Lower leg skin (tissue), 3 donors: ENCODE measurements at regions not wholly inside any gene's neighbourhood (a gene's known extent, or its start where the extent isn't known, plus 50 kb on each side); places are given as distances from the start of the nearest gene placed in this dataset.

Experiments
- CTCF ChIP-seq, 3 donors: fragments of 450-650 bp; IDR thresholded peaks; one replicate each; pipeline ENCODE4 v1.5.1; 2016; ENCODE audit warnings: antibody characterized with exemption in 3 of 3, mild to moderate bottlenecking in 3 of 3, moderate library complexity in 2 of 3
- POLR2A ChIP-seq, 2 donors: fragments of 450-650 bp; IDR thresholded peaks; one replicate each; pipeline ENCODE4 v1.6.1; 2016 to 2017; ENCODE audit warnings: antibody characterized with exemption in 2 of 2, mild to moderate bottlenecking in 1 of 2, moderate library complexity in 1 of 2

- TF ChIP-seq CTCF (IDR thresholded peaks at IDR 0.05) (no peak), POLR2A (IDR thresholded peaks at IDR 0.05) (no peak)
Measured at GRCh38 chr7:88694207-88694606, 65.3 kb upstream of the ZNF804B start.
